HEK293 (cell line): ENCODE measurements at regions not wholly inside any gene's neighbourhood (a gene's known extent, or its start where the extent isn't known, plus 50 kb on each side); places are given as distances from the start of the nearest gene placed in this dataset.

Experiments used
- CTCF ChIP-seq: fragments of 450-650 bp; formaldehyde crosslinking; IDR thresholded peaks from 2 replicates; pipeline ENCODE4 v1.5.1; 2016; ENCODE audit warnings: missing biosample characterization, missing genetic modification characterization
- PATZ1 ChIP-seq: fragments of 450-650 bp; formaldehyde crosslinking; IDR thresholded peaks from 2 replicates; pipeline ENCODE4 v1.5.1; 2016; ENCODE audit warnings: missing biosample characterization, missing genetic modification characterization
- REST ChIP-seq: fragments of 450-650 bp; formaldehyde crosslinking; IDR thresholded peaks from 2 replicates; pipeline ENCODE4 v1.5.1; 2016; ENCODE audit warnings: missing biosample characterization, missing genetic modification characterization
- SP3 ChIP-seq: fragments of 450-650 bp; formaldehyde crosslinking; IDR thresholded peaks from 2 replicates; pipeline ENCODE4 v1.5.1; 2016; ENCODE audit warnings: missing biosample characterization, missing genetic modification characterization
- SP7 ChIP-seq: fragments of 450-650 bp; formaldehyde crosslinking; IDR thresholded peaks from 2 replicates; pipeline ENCODE4 v1.5.1; 2016; ENCODE audit warnings: missing biosample characterization, missing genetic modification characterization
- ZBTB44 ChIP-seq: fragments of 450-650 bp; IDR thresholded peaks from 2 replicates; pipeline ENCODE4 v1.5.1; 2018; ENCODE audit warnings: missing biosample characterization, mild to moderate bottlenecking, missing genetic modification characterization
- ZNF221 ChIP-seq: fragments of 450-650 bp; formaldehyde crosslinking; IDR thresholded peaks from 2 replicates; pipeline ENCODE4 v1.5.1; 2017; ENCODE audit warnings: missing biosample characterization, missing genetic modification characterization, borderline replicate concordance
- ZNF266 ChIP-seq: fragments of 450-650 bp; formaldehyde crosslinking; IDR thresholded peaks from 2 replicates; pipeline ENCODE4 v1.5.1; 2016; ENCODE audit warnings: missing biosample characterization, missing genetic modification characterization, low read depth
- ZNF335 ChIP-seq: fragments of 450-650 bp; formaldehyde crosslinking; conservative IDR thresholded peaks from 2 replicates; pipeline ENCODE4 v1.5.1; 2016; ENCODE audit warnings: missing biosample characterization, missing genetic modification characterization
- ZNF677 ChIP-seq: fragments of 450-650 bp; IDR thresholded peaks from 2 replicates; pipeline ENCODE4 v1.5.0; 2018; ENCODE audit warnings: missing biosample characterization, mild to moderate bottlenecking, missing genetic modification characterization, moderate library complexity
- ZNF843 ChIP-seq: fragments of 450-650 bp; formaldehyde crosslinking; IDR thresholded peaks from 2 replicates; pipeline ENCODE4 v1.5.1; 2016; ENCODE audit warnings: missing biosample characterization, missing genetic modification characterization

- TF ChIP-seq ZNF335 (no peak), CTCF (tag by site-specific recombination) (no peak), SP7 (tag by site-specific recombination) (no peak), ZNF266 (no peak), REST (tag by site-specific recombination) (no peak), ZNF843 (tag by site-specific recombination) (no peak), SP3 (tag by site-specific recombination) (no peak), ZBTB44 (no peak), PATZ1 (tag by site-specific recombination) (no peak), ZNF221 (tag by site-specific recombination) (no peak), ZNF677 (tag by site-specific recombination) (no peak)
These were observed 618.8 kb upstream of the POU3F2 start for GRCh38 chr6:98215531-98215930.
